Neural cell (in vitro differentiated cells): ENCODE measurements at regions not wholly inside any gene's neighbourhood (a gene's known extent, or its start where the extent isn't known, plus 50 kb on each side); places are given as distances from the start of the nearest gene placed in this dataset.

Experiments
- H2AFZ ChIP-seq: fragments of 200-600, 300-800 bp; sonication (generic), shearing (Covaris generic); 2 replicates; pipeline ENCODE4 v1.6.0; 2014; ENCODE audit warnings: low read depth, mild to moderate bottlenecking, antibody characterized with exemption, low read length, moderate library complexity
- H3F3A ChIP-seq: fragments of 200-600 bp; shearing (Covaris generic); 2 replicates; pipeline ENCODE4 v1.6.1; 2016; ENCODE audit warnings: mild to moderate bottlenecking, moderate library complexity, mixed read lengths, antibody characterized with exemption, low read length; ENCODE audit not compliant: insufficient read depth, poor library complexity, severe bottlenecking
- H3K27ac ChIP-seq: fragments of 200-600, 300-800 bp; sonication (generic), shearing (Covaris generic); 2 replicates; pipeline ENCODE4 v1.5.1; 2014; ENCODE audit warnings: mild to moderate bottlenecking, low read length, moderate library complexity
- H3K27me3 ChIP-seq: fragments of 300-800, 200-600 bp; sonication (generic), shearing (Covaris generic); 2 replicates; pipeline ENCODE4 v1.6.0; 2014; ENCODE audit warnings: mild to moderate bottlenecking, low read depth, low read length, moderate library complexity; ENCODE audit not compliant: insufficient read depth
- H3K36me3 ChIP-seq: fragments of 300-800, 200-600 bp; sonication (generic), shearing (Covaris generic); 2 replicates; pipeline ENCODE4 v1.5.1; 2014; ENCODE audit warnings: mild to moderate bottlenecking, antibody characterized with exemption, low read length, moderate library complexity; ENCODE audit not compliant: insufficient read depth
- H3K4me2 ChIP-seq: fragments of 300-800, 200-600 bp; sonication (generic), shearing (Covaris generic); 2 replicates; pipeline ENCODE4 v1.6.0; 2014; ENCODE audit warnings: mild to moderate bottlenecking, low read length
- H3K4me3 ChIP-seq: fragments of 300-800, 200-600 bp; sonication (generic), shearing (Covaris generic); 2 replicates; pipeline ENCODE4 v1.5.1; 2014; ENCODE audit warnings: mild to moderate bottlenecking, low read length, moderate library complexity
- H3K79me2 ChIP-seq: fragments of 200-600 bp; shearing (Covaris generic); replicated peaks from 2 replicates; pipeline ENCODE4 v1.6.0; 2014; ENCODE audit warnings: mild to moderate bottlenecking, low read length, moderate library complexity; ENCODE audit not compliant: insufficient read depth
- H3K9ac ChIP-seq: fragments of 300-800, 200-600 bp; sonication (generic), shearing (Covaris generic); 2 replicates; pipeline ENCODE4 v1.6.1; 2016; ENCODE audit warnings: mild to moderate bottlenecking, low read length, mixed read lengths
- H3K9me2 ChIP-seq: fragments of 200-600 bp; shearing (Covaris generic); 2 replicates; pipeline ENCODE4 v1.6.1; 2016; ENCODE audit warnings: mild to moderate bottlenecking, low read length, mixed read lengths; ENCODE audit not compliant: insufficient read depth
- H3K9me3 ChIP-seq: fragments of 200-600, 300-800 bp; sonication (generic), shearing (Covaris generic); 2 replicates; pipeline ENCODE4 v1.6.1; 2016; ENCODE audit warnings: mild to moderate bottlenecking, mixed run types, low read length, moderate library complexity, mixed read lengths
- H4K20me1 ChIP-seq: fragments of 200-600 bp; shearing (Covaris generic); 2 replicates; pipeline ENCODE4 v1.6.1; 2016; ENCODE audit warnings: mild to moderate bottlenecking, mixed run types; ENCODE audit not compliant: insufficient read depth
- EP300 ChIP-seq: fragments of 450-650 bp; conservative IDR thresholded peaks from 2 replicates; pipeline ENCODE4 v1.6.1; 2014; ENCODE audit warnings: antibody characterized with exemption, mild to moderate bottlenecking, moderate library complexity; ENCODE audit not compliant: poor library complexity, severe bottlenecking
- EZH2 ChIP-seq: fragments of 200-600, 300-800 bp; shearing (Covaris generic), sonication (generic); IDR thresholded peaks from 2 replicates; pipeline ENCODE4 v1.6.1; 2014; ENCODE audit warnings: antibody characterized with exemption, low read length, borderline replicate concordance, mild to moderate bottlenecking; ENCODE audit not compliant: insufficient read depth, poor library complexity, severe bottlenecking
- MXI1 ChIP-seq: fragments of 450-650 bp; conservative IDR thresholded peaks from 2 replicates; pipeline ENCODE4 v1.6.1; 2014; ENCODE audit warnings: antibody characterized with exemption, mild to moderate bottlenecking; ENCODE audit not compliant: poor library complexity, severe bottlenecking
- POLR2AphosphoS5 ChIP-seq: IDR thresholded peaks from 2 replicates; pipeline ENCODE4 v1.6.1; 2012
- RAD21 ChIP-seq: fragments of 450-650 bp; conservative IDR thresholded peaks from 2 replicates; pipeline ENCODE4 v1.6.1; 2014; ENCODE audit warnings: antibody characterized with exemption, mild to moderate bottlenecking, moderate library complexity
- REST ChIP-seq: IDR thresholded peaks from 2 replicates; pipeline ENCODE4 v1.6.1; 2012; ENCODE audit warnings: borderline replicate concordance
- SMC3 ChIP-seq: fragments of 450-650 bp; conservative IDR thresholded peaks from 2 replicates; pipeline ENCODE4 v1.6.1; 2014; ENCODE audit warnings: antibody characterized with exemption, mild to moderate bottlenecking, moderate library complexity; ENCODE audit not compliant: poor library complexity
- TAF1 ChIP-seq: IDR thresholded peaks from 2 replicates; pipeline ENCODE4 v1.6.1; 2012; ENCODE audit warnings: low read depth
- TF ChIP-seq, protein P1 (sequence below): fragments of 450-650 bp; IDR thresholded peaks from 2 replicates; pipeline ENCODE4 v1.5.1; 2014; ENCODE audit warnings: antibody characterized with exemption, mild to moderate bottlenecking, moderate library complexity; ENCODE audit not compliant: poor library complexity, severe bottlenecking

DNA sequence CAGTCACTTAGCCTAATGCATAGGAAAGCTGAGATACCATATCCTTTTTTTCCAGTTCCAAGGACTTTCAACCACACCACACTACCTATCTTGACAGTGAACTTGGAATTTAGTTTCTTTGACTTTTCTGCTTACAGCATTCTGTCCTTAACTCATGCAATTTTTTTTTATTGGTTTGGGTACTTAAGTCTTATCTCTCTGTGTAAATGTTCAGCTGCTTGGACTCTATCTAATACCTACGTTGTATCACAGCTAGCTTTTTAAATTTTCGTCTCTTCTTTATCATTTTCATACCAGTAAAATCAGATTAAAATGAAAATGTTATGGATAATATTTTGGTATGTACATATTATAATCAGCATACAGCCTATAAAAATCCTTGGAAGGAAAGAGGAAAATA, 106.9 kb upstream of the ADGRF1 start:
- TF ChIP-seq SMC3: no peak
- TF ChIP-seq RAD21: no peak
- no peak for TF ChIP-seq MXI1
- no peak for TF ChIP-seq EZH2
- TF ChIP-seq EP300: no peak
- TF ChIP-seq REST: no peak
- TF ChIP-seq TAF1: no peak
- TF ChIP-seq, protein P1, sequence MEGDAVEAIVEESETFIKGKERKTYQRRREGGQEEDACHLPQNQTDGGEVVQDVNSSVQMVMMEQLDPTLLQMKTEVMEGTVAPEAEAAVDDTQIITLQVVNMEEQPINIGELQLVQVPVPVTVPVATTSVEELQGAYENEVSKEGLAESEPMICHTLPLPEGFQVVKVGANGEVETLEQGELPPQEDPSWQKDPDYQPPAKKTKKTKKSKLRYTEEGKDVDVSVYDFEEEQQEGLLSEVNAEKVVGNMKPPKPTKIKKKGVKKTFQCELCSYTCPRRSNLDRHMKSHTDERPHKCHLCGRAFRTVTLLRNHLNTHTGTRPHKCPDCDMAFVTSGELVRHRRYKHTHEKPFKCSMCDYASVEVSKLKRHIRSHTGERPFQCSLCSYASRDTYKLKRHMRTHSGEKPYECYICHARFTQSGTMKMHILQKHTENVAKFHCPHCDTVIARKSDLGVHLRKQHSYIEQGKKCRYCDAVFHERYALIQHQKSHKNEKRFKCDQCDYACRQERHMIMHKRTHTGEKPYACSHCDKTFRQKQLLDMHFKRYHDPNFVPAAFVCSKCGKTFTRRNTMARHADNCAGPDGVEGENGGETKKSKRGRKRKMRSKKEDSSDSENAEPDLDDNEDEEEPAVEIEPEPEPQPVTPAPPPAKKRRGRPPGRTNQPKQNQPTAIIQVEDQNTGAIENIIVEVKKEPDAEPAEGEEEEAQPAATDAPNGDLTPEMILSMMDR: no peak
- no peak for TF ChIP-seq POLR2AphosphoS5

GRCh38 chr6:47147836-47148344, 105.8 kb upstream of the ADGRF1 start:
- H3K27me3 ChIP-seq: no peaks in the 10 kb centered on the region
- no peak overlapping the region for H3K4me3 ChIP-seq
- H3K36me3 ChIP-seq: no peaks in the 10 kb centered on the region

More for the DNA sequence above, 106.9 kb upstream of the ADGRF1 start:
- Histone ChIP-seq H3K4me2 (no peak overlapping the region), H3K4me3 (no peak overlapping the region), H4K20me1 (no peaks in the 10 kb centered on the region), H3K27ac (no peak overlapping the region), H3K9me3 (no peaks in the 10 kb centered on the region), H2AFZ (no peak overlapping the region), H3K9ac (no peak overlapping the region), H3K36me3 (no peaks in the 10 kb centered on the region), H3K27me3 (no peaks in the 10 kb centered on the region), H3K79me2 (no peaks in the 10 kb centered on the region), H3K9me2 (no peaks in the 10 kb centered on the region), H3F3A (no peaks in the 10 kb centered on the region)

More at GRCh38 chr6:47147836-47148344, 105.8 kb upstream of the ADGRF1 start:
- Histone ChIP-seq H2AFZ (no peak overlapping the region), H4K20me1 (no peaks in the 10 kb centered on the region), H3K4me2 (no peak overlapping the region), H3K9me3 (no peaks in the 10 kb centered on the region), H3K27ac (no peak overlapping the region), H3F3A (no peaks in the 10 kb centered on the region), H3K9me2 (no peaks in the 10 kb centered on the region), H3K9ac (no peak overlapping the region), H3K79me2 (no peaks in the 10 kb centered on the region)
- TF ChIP-seq MXI1: no peak
- TF ChIP-seq POLR2AphosphoS5: no peak
- no peak for TF ChIP-seq EP300
- no peak for TF ChIP-seq SMC3
- TF ChIP-seq TAF1: no peak
- TF ChIP-seq EZH2: no peak
- TF ChIP-seq, protein P1: no peak
- no peak for TF ChIP-seq RAD21
- no peak for TF ChIP-seq REST
